ENCODE measurements at regions not wholly inside any gene's neighbourhood (a gene's known extent, or its start where the extent isn't known, plus 50 kb on each side); places are given as distances from the start of the nearest gene placed in this dataset.

GRCh38 chr13:61183670-61184069, 232.0 kb downstream of the PCDH20 start:
- Histone ChIP-seq H3K27me3 (no peaks in the 10 kb centered on the region), H3K4me1 (peaks cover 0 to 6% of the 10 kb centered on the region in 2 donors), H3K27ac (no peak overlapping the region), H3K9me3 (no peaks in the 10 kb centered on the region), H3K4me3 (no peak overlapping the region), H3K36me3 (no peaks in the 10 kb centered on the region)
- no peak for ATAC-seq
- in situ Hi-C loops (cut with MboI; ENCODE audit: low sequenced_read_pairs in 4 of 4) (no loop called here), intact Hi-C loops (cut with DNase I; ENCODE audit: low total_unique reads) (no loop called here)
- no peak for TF ChIP-seq POLR2A (IDR thresholded peaks at IDR 0.05)
- TF ChIP-seq CTCF (IDR thresholded peaks at IDR 0.05 in 4 of 5, conservative IDR thresholded peaks at IDR 0.05 in 1 of 5) = no peak
- DNase-seq = no peak

- H3K27ac ChIP-seq = peak overlapping the region in 1 of 4 donors; percentile 47
- intact Hi-C loops (cut with DNase I; ENCODE audit: low total_unique reads) (no loop called here), in situ Hi-C loops (cut with MboI; ENCODE audit: low sequenced_read_pairs in 4 of 4) (no loop called here)
- no peaks in the 10 kb centered on the region for H3K9me3 ChIP-seq
- no peak overlapping the region for H3K4me3 ChIP-seq
- TF ChIP-seq POLR2A (IDR thresholded peaks at IDR 0.05) (no peak), CTCF (IDR thresholded peaks at IDR 0.05 in 4 of 5, conservative IDR thresholded peaks at IDR 0.05 in 1 of 5) (no peak)
- DNase-seq (no peak), ATAC-seq (peak; percentile 62)
- no peaks in the 10 kb centered on the region for H3K27me3 ChIP-seq
- H3K4me1 ChIP-seq = peaks cover 0 to 6% of the 10 kb centered on the region in 2 donors
- H3K36me3 ChIP-seq = no peaks in the 10 kb centered on the region
Measured at GRCh38 chr13:61180234-61180633, 235.4 kb downstream of the PCDH20 start.

GRCh38 chr13:61179741-61180140, 235.9 kb downstream of the PCDH20 start:
- no peaks in the 10 kb centered on the region for H3K9me3 ChIP-seq
- intact Hi-C loops (cut with DNase I; ENCODE audit: low total_unique reads) = no loop called here
- H3K4me3 ChIP-seq = no peak overlapping the region
- no peak for TF ChIP-seq POLR2A (IDR thresholded peaks at IDR 0.05)
- no peak for TF ChIP-seq CTCF (IDR thresholded peaks at IDR 0.05 in 4 of 5, conservative IDR thresholded peaks at IDR 0.05 in 1 of 5)
- in situ Hi-C loops (cut with MboI; ENCODE audit: low sequenced_read_pairs in 4 of 4) = no loop called here
- ATAC-seq (no peak), DNase-seq (no peak)
- peak overlapping the region in 2 of 4 donors; percentile 45 to 47 for H3K27ac ChIP-seq
- no peaks in the 10 kb centered on the region for H3K27me3 ChIP-seq
- no peaks in the 10 kb centered on the region for H3K36me3 ChIP-seq
- peaks cover 0 to 6% of the 10 kb centered on the region in 2 donors for H3K4me1 ChIP-seq

GRCh38 chr13:61170856-61171255, 244.8 kb downstream of the PCDH20 start:
- Histone ChIP-seq H3K9me3 (no peaks in the 10 kb centered on the region), H3K4me3 (no peak overlapping the region), H3K36me3 (no peaks in the 10 kb centered on the region), H3K27ac (no peak overlapping the region), H3K27me3 (no peaks in the 10 kb centered on the region), H3K4me1 (no peaks in the 10 kb centered on the region)
- intact Hi-C loops (cut with DNase I; ENCODE audit: low total_unique reads) (no loop called here), in situ Hi-C loops (cut with MboI; ENCODE audit: low sequenced_read_pairs in 4 of 4) (no loop called here)
- no peak for ATAC-seq
- TF ChIP-seq CTCF (IDR thresholded peaks at IDR 0.05 in 4 of 5, conservative IDR thresholded peaks at IDR 0.05 in 1 of 5) = no peak
- no peak for DNase-seq

- H3K4me3 ChIP-seq = no peak overlapping the region
- in situ Hi-C loops (cut with MboI; ENCODE audit: low sequenced_read_pairs in 4 of 4) (no loop called here), intact Hi-C loops (cut with DNase I; ENCODE audit: low total_unique reads) (no loop called here)
- no peaks in the 10 kb centered on the region for H3K9me3 ChIP-seq
- ATAC-seq (peak; percentile 47 to 82), DNase-seq (no peak)
- H3K27me3 ChIP-seq = no peaks in the 10 kb centered on the region
- peak overlapping the region in 3 of 4 donors; percentile 16 to 48 (median 22) for H3K27ac ChIP-seq
- no peaks in the 10 kb centered on the region for H3K4me1 ChIP-seq
- no peaks in the 10 kb centered on the region for H3K36me3 ChIP-seq
- TF ChIP-seq POLR2A (IDR thresholded peaks at IDR 0.05) = no peak
- TF ChIP-seq CTCF (IDR thresholded peaks at IDR 0.05 in 4 of 5, conservative IDR thresholded peaks at IDR 0.05 in 1 of 5) = no peak
Measured at GRCh38 chr13:61162636-61163035, 253.0 kb downstream of the PCDH20 start.

Data from gastrocnemius medialis (tissue), 4 donors.